ENCODE measurements at regions not wholly inside any gene's neighbourhood (a gene's known extent, or its start where the extent isn't known, plus 50 kb on each side); places are given as distances from the start of the nearest gene placed in this dataset.

DNA sequence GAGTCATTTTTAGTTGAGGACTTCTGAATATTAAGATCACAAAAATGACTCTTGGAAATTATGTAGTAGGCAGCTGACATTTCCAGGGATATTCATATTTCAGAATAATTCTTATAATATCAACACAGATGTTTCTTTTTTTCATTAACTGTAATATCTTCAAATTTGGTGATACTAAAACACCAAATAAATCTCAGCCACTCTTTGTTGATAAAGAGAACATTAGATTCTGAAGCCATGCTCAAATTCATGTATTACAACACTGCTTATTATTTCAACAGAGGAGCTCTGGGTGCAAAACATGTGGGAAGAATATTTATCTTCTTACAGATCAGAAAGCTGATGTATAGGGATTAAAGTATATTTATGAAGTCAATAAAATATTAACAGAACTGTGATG lies 355.4 kb downstream of the CRPPA start:
- Histone ChIP-seq H3K27me3 (ENCODE audit: low read depth) (no peaks in the 10 kb centered on the region), H3K9me3 (replicated peaks) (no peaks in the 10 kb centered on the region), H3K4me1 (peaks cover 64% of the 10 kb centered on the region), H3K27ac (replicated peaks) (peak overlapping the region; percentile 86), H3K36me3 (no peaks in the 10 kb centered on the region), H3K4me3 (peak overlapping the region; percentile 36)
- TF ChIP-seq, protein P1, sequence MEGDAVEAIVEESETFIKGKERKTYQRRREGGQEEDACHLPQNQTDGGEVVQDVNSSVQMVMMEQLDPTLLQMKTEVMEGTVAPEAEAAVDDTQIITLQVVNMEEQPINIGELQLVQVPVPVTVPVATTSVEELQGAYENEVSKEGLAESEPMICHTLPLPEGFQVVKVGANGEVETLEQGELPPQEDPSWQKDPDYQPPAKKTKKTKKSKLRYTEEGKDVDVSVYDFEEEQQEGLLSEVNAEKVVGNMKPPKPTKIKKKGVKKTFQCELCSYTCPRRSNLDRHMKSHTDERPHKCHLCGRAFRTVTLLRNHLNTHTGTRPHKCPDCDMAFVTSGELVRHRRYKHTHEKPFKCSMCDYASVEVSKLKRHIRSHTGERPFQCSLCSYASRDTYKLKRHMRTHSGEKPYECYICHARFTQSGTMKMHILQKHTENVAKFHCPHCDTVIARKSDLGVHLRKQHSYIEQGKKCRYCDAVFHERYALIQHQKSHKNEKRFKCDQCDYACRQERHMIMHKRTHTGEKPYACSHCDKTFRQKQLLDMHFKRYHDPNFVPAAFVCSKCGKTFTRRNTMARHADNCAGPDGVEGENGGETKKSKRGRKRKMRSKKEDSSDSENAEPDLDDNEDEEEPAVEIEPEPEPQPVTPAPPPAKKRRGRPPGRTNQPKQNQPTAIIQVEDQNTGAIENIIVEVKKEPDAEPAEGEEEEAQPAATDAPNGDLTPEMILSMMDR (IDR thresholded peaks at IDR 0.05; ENCODE audit: borderline replicate concordance) = no peak
- intact Hi-C loops (cut with micrococcal nuclease) = loop anchor here (2.0 kb wide), 1 partner anchor 383 kb away; no protein-coding TSS in a partner anchor
- DNase-seq = no peak

DNA sequence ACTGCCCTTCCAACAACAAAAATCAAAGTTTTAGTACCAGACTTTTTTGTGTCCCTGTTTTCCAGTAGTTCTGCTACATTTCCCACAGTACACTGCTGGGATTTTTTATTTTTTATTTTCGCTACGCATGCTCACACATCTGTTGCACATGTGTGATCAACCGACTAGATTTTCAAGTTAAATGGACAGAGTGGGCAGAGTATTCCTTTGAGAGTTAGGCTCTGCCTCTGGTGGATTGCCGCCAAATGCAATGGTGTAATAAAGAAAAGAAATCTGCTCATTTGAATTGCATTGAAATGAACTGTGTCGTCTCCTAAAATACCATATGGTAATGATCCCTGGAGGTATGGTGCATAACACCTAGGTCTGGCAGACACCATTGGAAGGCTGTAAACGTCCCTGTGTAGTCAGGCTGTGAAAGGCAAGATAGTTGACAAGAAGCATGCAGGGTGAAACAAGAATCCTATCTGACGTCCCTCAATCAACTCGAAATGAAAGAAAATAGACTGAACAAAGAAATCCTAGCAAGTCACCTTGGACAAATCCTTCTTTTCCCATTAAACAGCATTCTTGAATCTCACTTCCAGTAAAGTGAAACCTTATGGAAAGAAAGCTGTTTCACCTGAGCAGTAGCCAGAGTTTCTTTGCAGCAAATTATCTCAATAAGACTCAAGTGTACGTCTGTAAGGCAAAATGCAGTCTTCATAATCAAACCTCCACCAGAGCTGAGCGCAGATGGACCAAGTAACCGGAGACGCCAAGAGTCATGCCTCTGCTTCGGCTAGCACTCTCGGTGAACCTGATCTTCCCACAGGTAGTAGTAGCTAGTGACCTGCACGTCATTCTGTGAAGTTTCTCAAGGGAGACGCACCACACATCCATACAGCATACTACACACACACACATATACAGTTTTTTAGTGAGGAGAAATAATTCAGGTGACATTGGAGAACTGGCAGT lies 357.3 kb downstream of the CRPPA start:
- Histone ChIP-seq H3K4me1 (peaks cover 69% of the 10 kb centered on the region), H3K4me3 (peak overlapping the region; percentile 46), H3K9me3 (replicated peaks) (no peaks in the 10 kb centered on the region), H3K27ac (replicated peaks) (peak overlapping the region; percentile 86), H3K36me3 (no peaks in the 10 kb centered on the region), H3K27me3 (ENCODE audit: low read depth) (no peaks in the 10 kb centered on the region)
- TF ChIP-seq, protein P1 (IDR thresholded peaks at IDR 0.05; ENCODE audit: borderline replicate concordance) = no peak
- no peak for DNase-seq
- intact Hi-C loops (cut with micrococcal nuclease) = no loop called here

DNA sequence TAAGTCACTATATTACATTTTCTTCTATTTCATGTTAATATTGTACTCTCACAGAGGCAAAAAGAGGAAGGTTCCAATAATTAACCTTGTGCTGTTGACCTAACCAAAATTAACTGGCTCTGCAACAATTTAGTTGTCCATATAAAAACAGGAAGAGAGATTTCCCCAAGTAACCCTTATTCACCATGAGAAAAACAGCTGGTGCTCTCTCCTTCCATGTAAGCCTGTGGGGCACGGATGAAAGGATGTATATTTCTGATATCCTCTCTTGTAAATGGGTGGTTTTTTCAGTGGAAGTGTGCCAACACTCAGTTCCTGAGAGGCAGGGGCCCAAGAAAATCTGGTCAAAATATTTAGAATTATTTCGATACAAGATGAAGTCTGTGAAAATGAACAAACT lies 358.1 kb downstream of the CRPPA start:
- Histone ChIP-seq H3K4me3 (peak overlapping the region; percentile 46), H3K9me3 (replicated peaks) (no peaks in the 10 kb centered on the region), H3K27me3 (ENCODE audit: low read depth) (no peaks in the 10 kb centered on the region), H3K36me3 (no peaks in the 10 kb centered on the region), H3K4me1 (peaks cover 73% of the 10 kb centered on the region), H3K27ac (replicated peaks) (peak overlapping the region; percentile 86)
- intact Hi-C loops (cut with micrococcal nuclease) = no loop called here
- no peak for DNase-seq
- TF ChIP-seq, protein P1 (IDR thresholded peaks at IDR 0.05; ENCODE audit: borderline replicate concordance) = no peak

DNA sequence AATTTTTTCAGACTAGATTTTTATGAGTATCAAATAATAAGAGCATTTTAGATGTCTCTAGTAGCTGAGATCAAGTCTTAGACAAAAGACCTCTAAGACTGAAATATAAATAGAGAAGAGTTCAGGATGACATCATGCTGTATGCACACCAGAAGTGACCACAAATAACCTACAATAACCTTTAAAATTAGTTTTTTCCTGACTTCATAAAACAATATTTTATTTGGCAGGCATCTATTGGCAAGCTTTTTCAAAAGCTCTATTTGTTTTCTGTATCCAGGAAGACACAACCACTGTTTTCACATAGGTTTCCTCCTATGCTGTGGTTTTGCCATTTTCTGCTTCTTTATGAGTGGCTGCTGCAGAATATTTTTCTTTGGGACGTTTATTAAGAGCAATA lies 359.1 kb downstream of the CRPPA start:
- intact Hi-C loops (cut with micrococcal nuclease) = no loop called here
- peak overlapping the region; percentile 86 for H3K27ac ChIP-seq (replicated peaks)
- peaks cover 65% of the 10 kb centered on the region for H3K4me1 ChIP-seq
- no peaks in the 10 kb centered on the region for H3K9me3 ChIP-seq (replicated peaks)
- H3K36me3 ChIP-seq = no peaks in the 10 kb centered on the region
- no peaks in the 10 kb centered on the region for H3K27me3 ChIP-seq (ENCODE audit: low read depth)
- no peak for DNase-seq
- TF ChIP-seq, protein P1 (IDR thresholded peaks at IDR 0.05; ENCODE audit: borderline replicate concordance) = no peak
- no peak overlapping the region for H3K4me3 ChIP-seq

DNA sequence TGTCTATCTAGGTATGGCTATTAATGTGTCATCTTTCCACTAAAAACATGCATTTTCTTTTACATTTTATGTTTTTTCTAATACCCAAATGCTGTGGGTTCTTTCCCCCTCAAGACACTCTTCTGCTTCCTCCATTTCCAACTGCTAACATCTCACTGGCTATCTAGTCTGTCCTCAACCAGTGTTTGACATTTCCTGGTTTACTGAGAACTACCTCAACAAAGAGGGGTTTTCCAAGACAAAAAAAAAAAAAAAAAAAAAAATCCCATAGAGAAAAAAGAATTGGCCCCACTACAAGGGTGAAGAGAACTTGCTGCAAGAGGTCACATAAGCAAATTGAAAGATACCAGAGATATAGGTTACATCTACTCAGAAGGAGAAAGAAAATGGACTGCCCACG lies 359.7 kb downstream of the CRPPA start:
- DNase-seq = no peak
- intact Hi-C loops (cut with micrococcal nuclease) = no loop called here
- peak overlapping the region; percentile 86 for H3K27ac ChIP-seq (replicated peaks)
- peaks cover 58% of the 10 kb centered on the region for H3K4me1 ChIP-seq
- H3K36me3 ChIP-seq = no peaks in the 10 kb centered on the region
- no peaks in the 10 kb centered on the region for H3K9me3 ChIP-seq (replicated peaks)
- TF ChIP-seq, protein P1 (IDR thresholded peaks at IDR 0.05; ENCODE audit: borderline replicate concordance) = no peak
- H3K27me3 ChIP-seq (ENCODE audit: low read depth) = no peaks in the 10 kb centered on the region
- H3K4me3 ChIP-seq = no peak overlapping the region
